SK-N-SH treated with all-trans-retinoic acid at 6 μM for 48 hours (cell line): ENCODE measurements at regions not wholly inside any gene's neighbourhood (a gene's known extent, or its start where the extent isn't known, plus 50 kb on each side); places are given as distances from the start of the nearest gene placed in this dataset.
"Not testable (repeated sequence)": the region's sequence is repeated elsewhere in the genome, so short reads cannot be mapped to it uniquely, and the experiment has no call there.

ENCODE experiments used
- ATAC-seq: fragments of 200-7000 bp; cut with Tn5 transposase; 3 replicates; pipeline ENCODE4 v1.9.1; 2020; ENCODE audit warnings: mild to moderate bottlenecking, moderate library complexity
- ARNTL ChIP-seq: fragments of 450-650 bp; formaldehyde crosslinking; IDR thresholded peaks from 2 replicates; pipeline ENCODE4 v1.5.0; 2020; ENCODE audit warnings: low read depth, mild to moderate bottlenecking, moderate library complexity, borderline replicate concordance
- BACH2 ChIP-seq: fragments of 250-450 bp; sonication (Bioruptor Pico); IDR thresholded peaks from 2 replicates; pipeline ENCODE4 v1.9.0; 2021; ENCODE audit warnings: mild to moderate bottlenecking, borderline replicate concordance
- CSDC2 ChIP-seq: fragments of 250-450 bp; sonication (Bioruptor Pico); IDR thresholded peaks from 2 replicates; pipeline ENCODE4 v1.5.0; 2020; ENCODE audit warnings: mild to moderate bottlenecking, moderate library complexity
- ESRRG ChIP-seq: fragments of 250-450 bp; sonication (Bioruptor Pico); IDR thresholded peaks from 2 replicates; pipeline ENCODE4 v1.6.1; 2021; ENCODE audit warnings: mild to moderate bottlenecking
- GLIS3 ChIP-seq: fragments of 250-450 bp; sonication (Bioruptor Pico); IDR thresholded peaks from 2 replicates; pipeline ENCODE4 v1.5.0; 2020; ENCODE audit warnings: mild to moderate bottlenecking, moderate library complexity
- OSR1 ChIP-seq: fragments of 250-450 bp; sonication (Bioruptor Pico); IDR thresholded peaks from 2 replicates; pipeline ENCODE4 v1.8.0; 2022; ENCODE audit warnings: moderate library complexity, mild to moderate bottlenecking, inconsistent platforms
- PPARA ChIP-seq: fragments of 250-450 bp; sonication (Bioruptor Pico); IDR thresholded peaks from 2 replicates; pipeline ENCODE4 v1.5.0; 2020; ENCODE audit warnings: mild to moderate bottlenecking, borderline replicate concordance
- RARB ChIP-seq: fragments of 250-450 bp; sonication (Bioruptor Pico); IDR thresholded peaks from 2 replicates; pipeline ENCODE4 v1.8.0; 2021; ENCODE audit warnings: mild to moderate bottlenecking, moderate library complexity
- SNAI2 ChIP-seq: fragments of 250-450 bp; sonication (Bioruptor Pico); IDR thresholded peaks from 2 replicates; pipeline ENCODE4 v1.5.0; 2020; ENCODE audit warnings: mild to moderate bottlenecking, moderate library complexity
- TCF4 ChIP-seq: fragments of 250-450 bp; sonication (Bioruptor Pico); IDR thresholded peaks from 2 replicates; pipeline ENCODE4 v1.8.0; 2021; ENCODE audit warnings: mild to moderate bottlenecking, moderate library complexity, borderline replicate concordance
- TOX ChIP-seq: fragments of 250-450 bp; sonication (Bioruptor Pico); IDR thresholded peaks from 2 replicates; pipeline ENCODE4 v1.8.0; 2021; ENCODE audit warnings: mild to moderate bottlenecking, moderate library complexity, borderline replicate concordance
- ZFP3 ChIP-seq: fragments of 250-450 bp; sonication (Bioruptor Pico); IDR thresholded peaks from 2 replicates; pipeline ENCODE4 v1.5.0; 2020; ENCODE audit warnings: mild to moderate bottlenecking, moderate library complexity
- ZFP30 ChIP-seq: fragments of 450-650 bp; formaldehyde crosslinking; IDR thresholded peaks from 2 replicates; pipeline ENCODE4 v1.5.0; 2022; ENCODE audit warnings: mild to moderate bottlenecking, moderate library complexity
- ZNF565 ChIP-seq: fragments of 450-650 bp; formaldehyde crosslinking; conservative IDR thresholded peaks from 2 replicates; pipeline ENCODE4 v1.5.0; 2020; ENCODE audit warnings: low read depth, mild to moderate bottlenecking, moderate library complexity
- ZNF8 ChIP-seq: fragments of 450-650 bp; formaldehyde crosslinking; IDR thresholded peaks from 2 replicates; pipeline ENCODE4 v1.5.0; 2020; ENCODE audit warnings: mild to moderate bottlenecking, moderate library complexity
- TF ChIP-seq, protein P1 (sequence below): fragments of 250-450 bp; sonication (Bioruptor Pico); IDR thresholded peaks from 2 replicates; pipeline ENCODE4 v1.8.0; 2020; ENCODE audit warnings: mild to moderate bottlenecking, moderate library complexity, borderline replicate concordance
- TF ChIP-seq, protein P2 (sequence below): fragments of 250-450 bp; sonication (Bioruptor Pico); IDR thresholded peaks from 2 replicates; pipeline ENCODE4 v1.5.1; 2020; ENCODE audit warnings: low read depth, mild to moderate bottlenecking, moderate library complexity
- TF ChIP-seq, protein P3 (sequence below): fragments of 250-450 bp; sonication (Bioruptor Pico); IDR thresholded peaks from 2 replicates; pipeline ENCODE4 v1.8.0; 2021; ENCODE audit warnings: low read depth, mild to moderate bottlenecking, moderate library complexity, borderline replicate concordance
- TF ChIP-seq, protein P4 (sequence below): fragments of 250-450 bp; sonication (Bioruptor Pico); IDR thresholded peaks from 2 replicates; pipeline ENCODE4 v1.5.0; 2020; ENCODE audit warnings: mild to moderate bottlenecking, moderate library complexity
- TF ChIP-seq, protein P5 (sequence below): fragments of 250-450 bp; sonication (Bioruptor Pico); IDR thresholded peaks from 2 replicates; pipeline ENCODE4 v1.5.1; 2021; ENCODE audit warnings: mild to moderate bottlenecking, moderate library complexity

DNA sequence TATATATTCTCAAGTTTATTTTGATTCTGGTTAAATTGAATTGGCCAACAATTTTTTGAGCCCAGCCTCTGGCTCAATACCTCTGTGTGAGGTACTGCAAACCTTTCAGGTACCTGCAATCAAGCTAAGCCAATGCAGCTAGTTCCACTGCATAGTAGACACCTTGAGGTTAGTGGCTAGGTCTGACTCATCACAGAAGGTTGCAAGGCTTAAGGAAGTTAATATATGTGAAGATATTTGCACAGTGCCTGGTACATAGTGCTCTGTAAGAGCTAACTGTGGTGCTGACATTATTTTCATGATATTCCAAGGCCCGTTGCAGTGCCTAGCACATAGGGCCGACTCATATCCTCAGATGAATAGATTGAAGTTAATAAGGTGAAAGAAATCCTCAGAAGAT is 330.5 kb upstream of the KAZN start (continued):
- TF ChIP-seq, protein P1, sequence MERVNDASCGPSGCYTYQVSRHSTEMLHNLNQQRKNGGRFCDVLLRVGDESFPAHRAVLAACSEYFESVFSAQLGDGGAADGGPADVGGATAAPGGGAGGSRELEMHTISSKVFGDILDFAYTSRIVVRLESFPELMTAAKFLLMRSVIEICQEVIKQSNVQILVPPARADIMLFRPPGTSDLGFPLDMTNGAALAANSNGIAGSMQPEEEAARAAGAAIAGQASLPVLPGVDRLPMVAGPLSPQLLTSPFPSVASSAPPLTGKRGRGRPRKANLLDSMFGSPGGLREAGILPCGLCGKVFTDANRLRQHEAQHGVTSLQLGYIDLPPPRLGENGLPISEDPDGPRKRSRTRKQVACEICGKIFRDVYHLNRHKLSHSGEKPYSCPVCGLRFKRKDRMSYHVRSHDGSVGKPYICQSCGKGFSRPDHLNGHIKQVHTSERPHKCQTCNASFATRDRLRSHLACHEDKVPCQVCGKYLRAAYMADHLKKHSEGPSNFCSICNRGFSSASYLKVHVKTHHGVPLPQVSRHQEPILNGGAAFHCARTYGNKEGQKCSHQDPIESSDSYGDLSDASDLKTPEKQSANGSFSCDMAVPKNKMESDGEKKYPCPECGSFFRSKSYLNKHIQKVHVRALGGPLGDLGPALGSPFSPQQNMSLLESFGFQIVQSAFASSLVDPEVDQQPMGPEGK (CRISPR knock-in tag): no peak
- TF ChIP-seq RARB (CRISPR knock-in tag) (no peak), CSDC2 (CRISPR knock-in tag) (no peak), ZFP3 (no peak)
- TF ChIP-seq, protein P2, sequence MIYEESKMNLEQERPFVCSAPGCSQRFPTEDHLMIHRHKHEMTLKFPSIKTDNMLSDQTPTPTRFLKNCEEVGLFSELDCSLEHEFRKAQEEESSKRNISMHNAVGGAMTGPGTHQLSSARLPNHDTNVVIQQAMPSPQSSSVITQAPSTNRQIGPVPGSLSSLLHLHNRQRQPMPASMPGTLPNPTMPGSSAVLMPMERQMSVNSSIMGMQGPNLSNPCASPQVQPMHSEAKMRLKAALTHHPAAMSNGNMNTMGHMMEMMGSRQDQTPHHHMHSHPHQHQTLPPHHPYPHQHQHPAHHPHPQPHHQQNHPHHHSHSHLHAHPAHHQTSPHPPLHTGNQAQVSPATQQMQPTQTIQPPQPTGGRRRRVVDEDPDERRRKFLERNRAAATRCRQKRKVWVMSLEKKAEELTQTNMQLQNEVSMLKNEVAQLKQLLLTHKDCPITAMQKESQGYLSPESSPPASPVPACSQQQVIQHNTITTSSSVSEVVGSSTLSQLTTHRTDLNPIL: no peak

DNA sequence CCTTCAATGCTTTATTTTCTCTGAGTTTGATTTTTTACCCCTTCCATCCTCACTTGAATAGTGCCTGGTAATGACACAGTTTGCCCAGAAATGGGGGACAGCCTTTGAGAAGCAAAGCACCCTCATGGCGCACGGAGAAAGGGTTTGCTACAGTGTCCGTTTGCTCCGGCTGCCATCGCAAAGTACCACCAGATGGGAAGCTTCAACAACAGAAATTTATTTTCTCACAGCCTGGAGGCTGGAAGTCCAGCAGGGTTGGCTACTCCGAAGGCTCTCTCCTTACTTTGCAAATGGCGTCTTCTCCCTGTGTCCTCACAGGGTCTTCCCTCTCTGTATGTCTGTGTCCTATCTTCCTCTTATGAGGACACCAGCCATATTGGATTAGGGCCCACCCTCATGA is 327.7 kb upstream of the KAZN start:
- no peak for TF ChIP-seq TCF4 (CRISPR knock-in tag)
- TF ChIP-seq TOX (CRISPR knock-in tag): no peak
- TF ChIP-seq, protein P3, sequence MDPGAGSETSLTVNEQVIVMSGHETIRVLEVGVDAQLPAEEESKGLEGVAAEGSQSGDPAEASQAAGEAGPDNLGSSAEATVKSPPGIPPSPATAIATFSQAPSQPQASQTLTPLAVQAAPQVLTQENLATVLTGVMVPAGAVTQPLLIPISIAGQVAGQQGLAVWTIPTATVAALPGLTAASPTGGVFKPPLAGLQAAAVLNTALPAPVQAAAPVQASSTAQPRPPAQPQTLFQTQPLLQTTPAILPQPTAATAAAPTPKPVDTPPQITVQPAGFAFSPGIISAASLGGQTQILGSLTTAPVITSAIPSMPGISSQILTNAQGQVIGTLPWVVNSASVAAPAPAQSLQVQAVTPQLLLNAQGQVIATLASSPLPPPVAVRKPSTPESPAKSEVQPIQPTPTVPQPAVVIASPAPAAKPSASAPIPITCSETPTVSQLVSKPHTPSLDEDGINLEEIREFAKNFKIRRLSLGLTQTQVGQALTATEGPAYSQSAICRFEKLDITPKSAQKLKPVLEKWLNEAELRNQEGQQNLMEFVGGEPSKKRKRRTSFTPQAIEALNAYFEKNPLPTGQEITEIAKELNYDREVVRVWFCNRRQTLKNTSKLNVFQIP (CRISPR knock-in tag): no peak
- TF ChIP-seq SNAI2: no peak
- ATAC-seq: no peak

DNA sequence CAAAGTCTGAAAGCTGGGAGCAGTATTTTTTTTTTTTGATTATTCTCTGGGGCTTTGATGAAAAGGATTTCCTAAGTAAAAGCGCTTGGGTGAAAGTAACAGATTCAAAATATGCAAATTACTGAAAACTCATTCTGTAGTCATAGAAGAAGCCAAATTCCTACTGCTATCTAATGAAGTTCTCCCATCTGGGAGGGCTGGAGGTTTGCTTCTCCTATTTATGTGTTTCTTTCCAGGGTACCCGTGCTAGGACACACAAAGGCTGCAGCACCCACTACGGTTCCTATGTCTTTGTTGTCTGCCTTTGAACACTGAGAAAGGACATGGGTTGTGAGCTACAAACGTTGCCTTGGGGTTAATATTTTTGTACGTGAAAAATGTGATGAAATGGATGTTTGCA is 324.7 kb upstream of the KAZN start:
- no peak for TF ChIP-seq ZFP30 (CRISPR knock-in tag)
- no peak for TF ChIP-seq TOX (CRISPR knock-in tag)
- TF ChIP-seq ARNTL (CRISPR knock-in tag): no peak
- TF ChIP-seq, protein P1 (CRISPR knock-in tag): no peak
- TF ChIP-seq ESRRG (CRISPR knock-in tag): no peak
- TF ChIP-seq TCF4 (CRISPR knock-in tag): no peak
- no peak for ATAC-seq

DNA sequence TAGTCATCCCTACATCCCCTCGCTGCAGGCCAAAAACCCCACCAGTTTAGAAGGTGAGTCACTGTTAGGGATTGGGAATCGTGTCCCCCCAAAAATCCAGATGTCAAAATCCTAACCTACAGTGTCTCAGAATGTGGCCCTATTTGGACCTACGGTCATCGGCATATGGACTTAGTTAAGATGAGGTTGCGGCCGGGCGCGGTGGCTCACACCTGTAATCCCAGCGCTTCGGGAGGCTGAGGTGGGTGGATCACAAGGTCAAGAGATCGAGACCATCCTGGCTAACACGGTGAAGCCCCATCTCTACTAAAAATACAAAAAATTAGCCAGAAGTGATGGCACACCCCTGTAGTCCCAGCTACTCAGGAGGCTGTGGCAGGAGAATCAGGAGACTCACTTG is 318.6 kb upstream of the KAZN start:
- ATAC-seq: not testable (repeated sequence)

DNA sequence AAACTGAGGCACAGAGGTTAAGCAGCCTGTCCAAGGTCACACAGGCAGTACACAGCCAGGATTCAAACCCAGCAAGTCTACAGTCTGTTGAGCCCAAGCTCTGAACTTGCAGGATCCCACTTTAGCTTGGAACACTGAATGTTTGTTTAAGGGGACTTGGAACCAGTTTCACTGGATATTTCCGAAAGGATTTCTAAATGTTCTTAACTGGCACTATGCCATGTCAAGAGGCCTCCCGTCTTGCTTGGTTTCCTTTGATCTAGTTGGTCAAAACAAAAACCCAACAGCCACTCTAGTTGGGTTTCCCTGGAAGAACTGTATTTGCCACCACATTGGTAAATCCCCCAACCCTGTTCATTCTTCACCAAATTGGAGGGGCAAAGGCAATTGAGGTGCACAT is 317.6 kb upstream of the KAZN start:
- ATAC-seq: no peak
- TF ChIP-seq ZNF8 (CRISPR knock-in tag) (no peak), TCF4 (CRISPR knock-in tag) (no peak), GLIS3 (no peak), PPARA (CRISPR knock-in tag) (no peak), OSR1 (CRISPR knock-in tag) (no peak), ZNF565 (no peak), CSDC2 (CRISPR knock-in tag) (no peak), BACH2 (CRISPR knock-in tag) (no peak), RARB (CRISPR knock-in tag) (no peak), SNAI2 (no peak)
- TF ChIP-seq, protein P2: no peak
- TF ChIP-seq, protein P4, sequence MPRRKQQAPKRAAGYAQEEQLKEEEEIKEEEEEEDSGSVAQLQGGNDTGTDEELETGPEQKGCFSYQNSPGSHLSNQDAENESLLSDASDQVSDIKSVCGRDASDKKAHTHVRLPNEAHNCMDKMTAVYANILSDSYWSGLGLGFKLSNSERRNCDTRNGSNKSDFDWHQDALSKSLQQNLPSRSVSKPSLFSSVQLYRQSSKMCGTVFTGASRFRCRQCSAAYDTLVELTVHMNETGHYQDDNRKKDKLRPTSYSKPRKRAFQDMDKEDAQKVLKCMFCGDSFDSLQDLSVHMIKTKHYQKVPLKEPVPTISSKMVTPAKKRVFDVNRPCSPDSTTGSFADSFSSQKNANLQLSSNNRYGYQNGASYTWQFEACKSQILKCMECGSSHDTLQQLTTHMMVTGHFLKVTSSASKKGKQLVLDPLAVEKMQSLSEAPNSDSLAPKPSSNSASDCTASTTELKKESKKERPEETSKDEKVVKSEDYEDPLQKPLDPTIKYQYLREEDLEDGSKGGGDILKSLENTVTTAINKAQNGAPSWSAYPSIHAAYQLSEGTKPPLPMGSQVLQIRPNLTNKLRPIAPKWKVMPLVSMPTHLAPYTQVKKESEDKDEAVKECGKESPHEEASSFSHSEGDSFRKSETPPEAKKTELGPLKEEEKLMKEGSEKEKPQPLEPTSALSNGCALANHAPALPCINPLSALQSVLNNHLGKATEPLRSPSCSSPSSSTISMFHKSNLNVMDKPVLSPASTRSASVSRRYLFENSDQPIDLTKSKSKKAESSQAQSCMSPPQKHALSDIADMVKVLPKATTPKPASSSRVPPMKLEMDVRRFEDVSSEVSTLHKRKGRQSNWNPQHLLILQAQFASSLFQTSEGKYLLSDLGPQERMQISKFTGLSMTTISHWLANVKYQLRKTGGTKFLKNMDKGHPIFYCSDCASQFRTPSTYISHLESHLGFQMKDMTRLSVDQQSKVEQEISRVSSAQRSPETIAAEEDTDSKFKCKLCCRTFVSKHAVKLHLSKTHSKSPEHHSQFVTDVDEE (CRISPR knock-in tag): no peak
- TF ChIP-seq, protein P1 (CRISPR knock-in tag): no peak
- TF ChIP-seq, protein P5, sequence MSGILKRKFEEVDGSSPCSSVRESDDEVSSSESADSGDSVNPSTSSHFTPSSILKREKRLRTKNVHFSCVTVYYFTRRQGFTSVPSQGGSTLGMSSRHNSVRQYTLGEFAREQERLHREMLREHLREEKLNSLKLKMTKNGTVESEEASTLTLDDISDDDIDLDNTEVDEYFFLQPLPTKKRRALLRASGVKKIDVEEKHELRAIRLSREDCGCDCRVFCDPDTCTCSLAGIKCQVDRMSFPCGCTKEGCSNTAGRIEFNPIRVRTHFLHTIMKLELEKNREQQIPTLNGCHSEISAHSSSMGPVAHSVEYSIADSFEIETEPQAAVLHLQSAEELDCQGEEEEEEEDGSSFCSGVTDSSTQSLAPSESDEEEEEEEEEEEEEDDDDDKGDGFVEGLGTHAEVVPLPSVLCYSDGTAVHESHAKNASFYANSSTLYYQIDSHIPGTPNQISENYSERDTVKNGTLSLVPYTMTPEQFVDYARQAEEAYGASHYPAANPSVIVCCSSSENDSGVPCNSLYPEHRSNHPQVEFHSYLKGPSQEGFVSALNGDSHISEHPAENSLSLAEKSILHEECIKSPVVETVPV (CRISPR knock-in tag): no peak
